H9 (cell line): ENCODE measurements at regions not wholly inside any gene's neighbourhood (a gene's known extent, or its start where the extent isn't known, plus 50 kb on each side); places are given as distances from the start of the nearest gene placed in this dataset.

ENCODE experiments used
- DNase-seq: peaks from one replicate; pipeline ENCODE4 v3.0.0-alpha.2; 2017
- H2AFZ ChIP-seq: one replicate; pipeline ENCODE4 v1.6.1; 2013; ENCODE audit warnings: mild to moderate bottlenecking, low read length, control low read depth, moderate library complexity
- H2AK5ac ChIP-seq: 2 replicates; pipeline ENCODE4 v1.6.1; 2013; ENCODE audit warnings: low read length, control low read depth, mixed read lengths; ENCODE audit not compliant: insufficient read length
- H2BK120ac ChIP-seq: one replicate; pipeline ENCODE4 v1.6.1; 2013; ENCODE audit warnings: low read depth, mild to moderate bottlenecking, low read length, control low read depth, inconsistent platforms; ENCODE audit not compliant: poor library complexity, severe bottlenecking
- H2BK12ac ChIP-seq: 2 replicates; pipeline ENCODE4 v1.6.1; 2013; ENCODE audit warnings: low read length, control low read depth, mixed read lengths, low read depth; ENCODE audit not compliant: insufficient read length
- H2BK15ac ChIP-seq: 2 replicates; pipeline ENCODE4 v1.6.1; 2013; ENCODE audit warnings: low read depth, low read length, control low read depth
- H2BK20ac ChIP-seq: one replicate; pipeline ENCODE4 v1.6.1; 2013; ENCODE audit warnings: low read depth, mild to moderate bottlenecking, low read length, control low read depth, inconsistent platforms; ENCODE audit not compliant: poor library complexity, severe bottlenecking
- H2BK5ac ChIP-seq: 2 replicates; pipeline ENCODE4 v1.6.1; 2013; ENCODE audit warnings: low read length, control low read depth, mixed read lengths; ENCODE audit not compliant: insufficient read length
- H3K14ac ChIP-seq: 2 replicates; pipeline ENCODE4 v1.6.1; 2013; ENCODE audit warnings: low read length, control low read depth; ENCODE audit not compliant: insufficient read depth
- H3K18ac ChIP-seq: 2 replicates; pipeline ENCODE4 v1.6.1; 2013; ENCODE audit warnings: low read depth, mild to moderate bottlenecking, mixed read lengths, low read length, control low read depth; ENCODE audit not compliant: insufficient read length
- H3K23ac ChIP-seq: 2 replicates; pipeline ENCODE4 v1.6.1; 2013; ENCODE audit warnings: low read length, control low read depth, mixed read lengths, low read depth; ENCODE audit not compliant: insufficient read length
- H3K23me2 ChIP-seq: 2 replicates; pipeline ENCODE4 v1.6.1; 2013; ENCODE audit warnings: low read depth, mild to moderate bottlenecking, mixed read lengths, low read length, control low read depth; ENCODE audit not compliant: insufficient read length, poor library complexity, severe bottlenecking
- H3K27ac ChIP-seq: 2 replicates; pipeline ENCODE4 v1.5.1; 2013; ENCODE audit warnings: low read length, control low read depth, mixed read lengths, low read depth; ENCODE audit not compliant: insufficient read length
- H3K27me3 ChIP-seq: 2 replicates; pipeline ENCODE4 v1.6.1; 2013; ENCODE audit warnings: low read length, control low read depth, inconsistent platforms; ENCODE audit not compliant: insufficient read depth
- H3K4ac ChIP-seq: 2 replicates; pipeline ENCODE4 v1.6.1; 2013; ENCODE audit warnings: low read depth, mild to moderate bottlenecking, control low read depth, inconsistent platforms, low read length, moderate library complexity
- H3K4me1 ChIP-seq: 2 replicates; pipeline ENCODE4 v1.6.1; 2013; ENCODE audit warnings: low read length, control low read depth, inconsistent platforms; ENCODE audit not compliant: insufficient read depth
- H3K4me2 ChIP-seq: 2 replicates; pipeline ENCODE4 v1.6.1; 2013; ENCODE audit warnings: low read length, control low read depth, mixed read lengths; ENCODE audit not compliant: insufficient read length, insufficient read depth
- H3K56ac ChIP-seq: 2 replicates; pipeline ENCODE4 v1.6.1; 2013; ENCODE audit warnings: low read depth, mild to moderate bottlenecking, mixed read lengths, low read length, control low read depth; ENCODE audit not compliant: insufficient read length
- H3K79me1 ChIP-seq: 2 replicates; pipeline ENCODE4 v1.6.1; 2013; ENCODE audit warnings: low read depth, mild to moderate bottlenecking, moderate library complexity, low read length, control low read depth, inconsistent platforms; ENCODE audit not compliant: insufficient read depth, poor library complexity, severe bottlenecking
- H3K79me2 ChIP-seq: 2 replicates; pipeline ENCODE4 v1.6.1; 2013; ENCODE audit warnings: low read length, control low read depth, inconsistent platforms; ENCODE audit not compliant: insufficient read depth
- H3K9ac ChIP-seq: 2 replicates; pipeline ENCODE4 v1.6.1; 2013; ENCODE audit warnings: low read length, control low read depth, mixed read lengths; ENCODE audit not compliant: insufficient read length; ENCODE audit errors: extremely low read depth
- H3K9me3 ChIP-seq: one replicate; pipeline ENCODE4 v1.6.1; 2013; ENCODE audit warnings: low read depth, low read length, inconsistent platforms; ENCODE audit not compliant: control insufficient read depth
- H3T11ph ChIP-seq: one replicate; pipeline ENCODE4 v1.6.1; 2013; ENCODE audit warnings: mild to moderate bottlenecking, low read length, control low read depth, inconsistent platforms
- H4K20me1 ChIP-seq: one replicate; pipeline ENCODE4 v1.6.1; 2013; ENCODE audit not compliant: control insufficient read depth, insufficient read length, insufficient read depth
- H4K5ac ChIP-seq: 2 replicates; pipeline ENCODE4 v1.6.1; 2013; ENCODE audit warnings: low read depth, mild to moderate bottlenecking, mixed read lengths, low read length, control low read depth; ENCODE audit not compliant: insufficient read length
- H4K8ac ChIP-seq: replicated peaks from 2 replicates; pipeline ENCODE4 v1.6.1; 2013; ENCODE audit warnings: low read length, control low read depth, mixed read lengths, low read depth; ENCODE audit not compliant: insufficient read length
- H4K91ac ChIP-seq: 2 replicates; pipeline ENCODE4 v1.6.1; 2013; ENCODE audit warnings: low read depth, mild to moderate bottlenecking, moderate library complexity, mixed read lengths, low read length, control low read depth; ENCODE audit not compliant: insufficient read length
- H3K27ac Mint-ChIP-seq, 3 experiments: 2 replicates in 2 of 3; 3 replicates in 1 of 3; pipeline ENCODE4 v1.8.0; 2020 to 2021; ENCODE audit warnings: mixed read lengths in 3 of 3, mild to moderate bottlenecking in 1 of 3, moderate library complexity in 1 of 3
- H3K27me3 Mint-ChIP-seq: 2 replicates; pipeline ENCODE4 v1.8.0; 2021; ENCODE audit warnings: low read depth, mild to moderate bottlenecking, moderate library complexity, mixed read lengths
- H3K36me3 Mint-ChIP-seq, 3 experiments: 2 replicates in 2 of 3; 3 replicates in 1 of 3; pipeline ENCODE4 v1.8.0; 2020 to 2021; ENCODE audit warnings: low read depth in 3 of 3, mixed read lengths in 3 of 3; ENCODE audit not compliant: insufficient read depth in 1 of 3
- H3K4me1 Mint-ChIP-seq, 2 experiments: 2 replicates each; pipeline ENCODE4 v1.8.0; 2020; ENCODE audit warnings: mixed read lengths in 2 of 2
- H3K4me3 Mint-ChIP-seq, 2 experiments: 2 replicates in 1 of 2; 3 replicates in 1 of 2; pipeline ENCODE4 v1.8.0; 2020 to 2021; ENCODE audit warnings: mild to moderate bottlenecking in 2 of 2, mixed read lengths in 2 of 2, moderate library complexity in 1 of 2
- H3K9me3 Mint-ChIP-seq, 2 experiments: 2 replicates in 1 of 2; 3 replicates in 1 of 2; pipeline ENCODE4 v1.8.0; 2020; ENCODE audit warnings: mild to moderate bottlenecking in 2 of 2, mixed read lengths in 2 of 2, moderate library complexity in 1 of 2
- CTCF ChIP-seq: fragments of 200-600 bp; sonication (generic); conservative IDR thresholded peaks from 3 replicates; pipeline ENCODE4 v1.8.0; 2021; ENCODE audit warnings: antibody characterized with exemption, mild to moderate bottlenecking
- WGBS: extraction: QIAGEN DNeasy Blood & Tissue Kit; methylation state at CpG from one replicate; pipeline ENCODE4 v1.1.7; 2013; ENCODE audit warnings: missing lambda C conversion rate, low lambda C conversion rate, mixed read lengths; ENCODE audit not compliant: insufficient read length; ENCODE audit errors: extremely low coverage; 5-methylcytosine and 5-hydroxymethylcytosine counted together

GRCh38 chr7:148489678-148490077 lies 100.9 kb upstream of the C7orf33 start:
- peaks cover 11 to 16% of the 10 kb centered on the region in 2 experiments for H3K9me3 Mint-ChIP-seq
- Histone ChIP-seq H3K4me2 (no peak overlapping the region), H4K8ac (no peak overlapping the region), H2AFZ (no peak overlapping the region), H3K4me1 (no peaks in the 10 kb centered on the region), H3K9ac (no peak overlapping the region), H2BK12ac (no peak overlapping the region), H3K27me3 (no peaks in the 10 kb centered on the region), H2AK5ac (no peak overlapping the region), H3K23ac (no peak overlapping the region), H2BK120ac (no peak overlapping the region), H4K91ac (no peak overlapping the region), H3K9me3 (no peaks in the 10 kb centered on the region), H3K79me1 (no peaks in the 10 kb centered on the region), H2BK15ac (no peak overlapping the region), H3T11ph (no peak overlapping the region), H4K20me1 (no peaks in the 10 kb centered on the region), H3K18ac (no peak overlapping the region), H3K14ac (no peak overlapping the region), H3K23me2 (no peaks in the 10 kb centered on the region), H2BK5ac (no peak overlapping the region), H3K4ac (no peak overlapping the region), H4K5ac (no peak overlapping the region), H3K27ac (no peak overlapping the region), H3K56ac (no peak overlapping the region), H2BK20ac (no peak overlapping the region), H3K79me2 (no peaks in the 10 kb centered on the region)
- no CpG with 5 or more reads among the region's 6 CpGs for WGBS
- peak overlapping the region in 1 of 3 experiments; percentile 59; a peak in 3 of 7 replicates for H3K27ac Mint-ChIP-seq
- no peak for TF ChIP-seq CTCF
- DNase-seq: no peak
- no peak overlapping the region for H3K4me3 Mint-ChIP-seq
- peaks cover 0 to 2% of the 10 kb centered on the region in 2 experiments; a peak in 1 of 4 replicates for H3K4me1 Mint-ChIP-seq
- 0 out of 2 replicates have a peak, but pooled peaks cover 2% of the 10 kb centered on the region for H3K27me3 Mint-ChIP-seq
- H3K36me3 Mint-ChIP-seq: peaks cover 0 to 8% (median 1%) of the 10 kb centered on the region in 3 experiments; a peak in 3 of 7 replicates
